ENCODE measurements at regions not wholly inside any gene's neighbourhood (a gene's known extent, or its start where the extent isn't known, plus 50 kb on each side); places are given as distances from the start of the nearest gene placed in this dataset.

DNA sequence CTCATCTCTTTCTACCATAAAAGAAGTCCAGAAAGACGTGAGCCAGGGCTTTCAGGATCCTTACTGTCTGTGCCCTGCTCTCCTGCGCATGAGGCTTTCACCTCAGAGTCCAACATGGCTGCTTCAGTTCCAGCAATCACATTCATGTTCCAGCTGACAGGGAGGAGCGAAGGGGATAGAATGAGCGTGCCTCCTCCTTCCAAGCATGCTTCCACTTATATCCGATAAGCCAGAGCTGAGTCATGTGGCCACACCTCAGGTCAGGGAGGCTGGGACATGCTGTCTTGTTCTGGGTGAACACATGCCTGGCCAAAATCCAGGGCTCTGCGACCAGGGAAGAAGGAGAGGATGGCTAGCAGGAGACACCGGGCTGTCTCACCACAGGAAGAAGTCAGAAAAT is 248.2 kb downstream of the SKAP2 start:
- TF ChIP-seq POLR2AphosphoS5 (IDR thresholded peaks at IDR 0.05) = no peak
- TF ChIP-seq, protein P1, sequence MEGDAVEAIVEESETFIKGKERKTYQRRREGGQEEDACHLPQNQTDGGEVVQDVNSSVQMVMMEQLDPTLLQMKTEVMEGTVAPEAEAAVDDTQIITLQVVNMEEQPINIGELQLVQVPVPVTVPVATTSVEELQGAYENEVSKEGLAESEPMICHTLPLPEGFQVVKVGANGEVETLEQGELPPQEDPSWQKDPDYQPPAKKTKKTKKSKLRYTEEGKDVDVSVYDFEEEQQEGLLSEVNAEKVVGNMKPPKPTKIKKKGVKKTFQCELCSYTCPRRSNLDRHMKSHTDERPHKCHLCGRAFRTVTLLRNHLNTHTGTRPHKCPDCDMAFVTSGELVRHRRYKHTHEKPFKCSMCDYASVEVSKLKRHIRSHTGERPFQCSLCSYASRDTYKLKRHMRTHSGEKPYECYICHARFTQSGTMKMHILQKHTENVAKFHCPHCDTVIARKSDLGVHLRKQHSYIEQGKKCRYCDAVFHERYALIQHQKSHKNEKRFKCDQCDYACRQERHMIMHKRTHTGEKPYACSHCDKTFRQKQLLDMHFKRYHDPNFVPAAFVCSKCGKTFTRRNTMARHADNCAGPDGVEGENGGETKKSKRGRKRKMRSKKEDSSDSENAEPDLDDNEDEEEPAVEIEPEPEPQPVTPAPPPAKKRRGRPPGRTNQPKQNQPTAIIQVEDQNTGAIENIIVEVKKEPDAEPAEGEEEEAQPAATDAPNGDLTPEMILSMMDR (IDR thresholded peaks at IDR 0.05; ENCODE audit: poor library complexity, severe bottlenecking) = no peak
- no peak for TF ChIP-seq RAD21 (conservative IDR thresholded peaks at IDR 0.05)
- TF ChIP-seq, protein P2, sequence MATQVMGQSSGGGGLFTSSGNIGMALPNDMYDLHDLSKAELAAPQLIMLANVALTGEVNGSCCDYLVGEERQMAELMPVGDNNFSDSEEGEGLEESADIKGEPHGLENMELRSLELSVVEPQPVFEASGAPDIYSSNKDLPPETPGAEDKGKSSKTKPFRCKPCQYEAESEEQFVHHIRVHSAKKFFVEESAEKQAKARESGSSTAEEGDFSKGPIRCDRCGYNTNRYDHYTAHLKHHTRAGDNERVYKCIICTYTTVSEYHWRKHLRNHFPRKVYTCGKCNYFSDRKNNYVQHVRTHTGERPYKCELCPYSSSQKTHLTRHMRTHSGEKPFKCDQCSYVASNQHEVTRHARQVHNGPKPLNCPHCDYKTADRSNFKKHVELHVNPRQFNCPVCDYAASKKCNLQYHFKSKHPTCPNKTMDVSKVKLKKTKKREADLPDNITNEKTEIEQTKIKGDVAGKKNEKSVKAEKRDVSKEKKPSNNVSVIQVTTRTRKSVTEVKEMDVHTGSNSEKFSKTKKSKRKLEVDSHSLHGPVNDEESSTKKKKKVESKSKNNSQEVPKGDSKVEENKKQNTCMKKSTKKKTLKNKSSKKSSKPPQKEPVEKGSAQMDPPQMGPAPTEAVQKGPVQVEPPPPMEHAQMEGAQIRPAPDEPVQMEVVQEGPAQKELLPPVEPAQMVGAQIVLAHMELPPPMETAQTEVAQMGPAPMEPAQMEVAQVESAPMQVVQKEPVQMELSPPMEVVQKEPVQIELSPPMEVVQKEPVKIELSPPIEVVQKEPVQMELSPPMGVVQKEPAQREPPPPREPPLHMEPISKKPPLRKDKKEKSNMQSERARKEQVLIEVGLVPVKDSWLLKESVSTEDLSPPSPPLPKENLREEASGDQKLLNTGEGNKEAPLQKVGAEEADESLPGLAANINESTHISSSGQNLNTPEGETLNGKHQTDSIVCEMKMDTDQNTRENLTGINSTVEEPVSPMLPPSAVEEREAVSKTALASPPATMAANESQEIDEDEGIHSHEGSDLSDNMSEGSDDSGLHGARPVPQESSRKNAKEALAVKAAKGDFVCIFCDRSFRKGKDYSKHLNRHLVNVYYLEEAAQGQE (IDR thresholded peaks at IDR 0.05; ENCODE audit: borderline replicate concordance) = no peak
- TF ChIP-seq MXI1 (conservative IDR thresholded peaks at IDR 0.05; ENCODE audit: poor library complexity, severe bottlenecking) = no peak
- TF ChIP-seq TAF1 (IDR thresholded peaks at IDR 0.05; ENCODE audit: low read depth) = no peak
- TF ChIP-seq EP300 (conservative IDR thresholded peaks at IDR 0.05; ENCODE audit: poor library complexity, severe bottlenecking) = no peak
- TF ChIP-seq EZH2 (IDR thresholded peaks at IDR 0.05; ENCODE audit: borderline replicate concordance, insufficient read depth, low read length, poor library complexity, severe bottlenecking) = no peak
- TF ChIP-seq SMC3 (conservative IDR thresholded peaks at IDR 0.05; ENCODE audit: poor library complexity) = no peak
- Histone ChIP-seq H4K20me1 (ENCODE audit: insufficient read depth) (no peaks in the 10 kb centered on the region), H3F3A (ENCODE audit: insufficient read depth, low read length, poor library complexity, severe bottlenecking) (no peaks in the 10 kb centered on the region), H3K9me2 (ENCODE audit: insufficient read depth, low read length) (no peaks in the 10 kb centered on the region), H3K4me2 (ENCODE audit: low read length) (no peak overlapping the region), H3K9me3 (ENCODE audit: low read length) (no peaks in the 10 kb centered on the region), H3K36me3 (ENCODE audit: insufficient read depth, low read length) (no peaks in the 10 kb centered on the region), H3K9ac (ENCODE audit: low read length) (no peak overlapping the region), H3K27me3 (ENCODE audit: insufficient read depth, low read depth, low read length) (no peaks in the 10 kb centered on the region), H2AFZ (ENCODE audit: low read depth, low read length) (no peak overlapping the region), H3K4me3 (ENCODE audit: low read length) (no peak overlapping the region), H3K27ac (ENCODE audit: low read length) (no peak overlapping the region), H3K79me2 (replicated peaks; ENCODE audit: insufficient read depth, low read length) (no peaks in the 10 kb centered on the region)

- Histone ChIP-seq H3K27ac (ENCODE audit: low read length) (no peak overlapping the region), H3K79me2 (replicated peaks; ENCODE audit: insufficient read depth, low read length) (no peaks in the 10 kb centered on the region), H3K9me2 (ENCODE audit: insufficient read depth, low read length) (no peaks in the 10 kb centered on the region), H3K9me3 (ENCODE audit: low read length) (no peaks in the 10 kb centered on the region), H3F3A (ENCODE audit: insufficient read depth, low read length, poor library complexity, severe bottlenecking) (no peaks in the 10 kb centered on the region), H3K4me2 (ENCODE audit: low read length) (no peak overlapping the region), H3K27me3 (ENCODE audit: insufficient read depth, low read depth, low read length) (no peaks in the 10 kb centered on the region), H3K36me3 (ENCODE audit: insufficient read depth, low read length) (no peaks in the 10 kb centered on the region), H4K20me1 (ENCODE audit: insufficient read depth) (no peaks in the 10 kb centered on the region), H3K9ac (ENCODE audit: low read length) (no peak overlapping the region), H2AFZ (ENCODE audit: low read depth, low read length) (no peak overlapping the region), H3K4me3 (ENCODE audit: low read length) (no peak overlapping the region)
- TF ChIP-seq MXI1 (conservative IDR thresholded peaks at IDR 0.05; ENCODE audit: poor library complexity, severe bottlenecking) (no peak), EZH2 (IDR thresholded peaks at IDR 0.05; ENCODE audit: borderline replicate concordance, insufficient read depth, low read length, poor library complexity, severe bottlenecking) (no peak), RAD21 (conservative IDR thresholded peaks at IDR 0.05) (no peak), SMC3 (conservative IDR thresholded peaks at IDR 0.05; ENCODE audit: poor library complexity) (no peak), POLR2AphosphoS5 (IDR thresholded peaks at IDR 0.05) (no peak), EP300 (conservative IDR thresholded peaks at IDR 0.05; ENCODE audit: poor library complexity, severe bottlenecking) (no peak), TAF1 (IDR thresholded peaks at IDR 0.05; ENCODE audit: low read depth) (no peak)
- TF ChIP-seq, protein P1 (IDR thresholded peaks at IDR 0.05; ENCODE audit: poor library complexity, severe bottlenecking) = no peak
- TF ChIP-seq, protein P2 (IDR thresholded peaks at IDR 0.05; ENCODE audit: borderline replicate concordance) = no peak
Observed at GRCh38 chr7:26617066-26617465, 247.3 kb downstream of the SKAP2 start.

All from neural cell (in vitro differentiated cells).